ENCODE measurements at regions not wholly inside any gene's neighbourhood (a gene's known extent, or its start where the extent isn't known, plus 50 kb on each side); places are given as distances from the start of the nearest gene placed in this dataset.

- no peak for DNase-seq
These were observed 139.9 kb upstream of the KCNMB2 start for GRCh38 chr3:178396318-178396717.

GRCh38 chr3:178397202-178397601 lies 139.0 kb upstream of the KCNMB2 start:
- no peak for DNase-seq

- no peak for DNase-seq
These were observed 138.4 kb upstream of the KCNMB2 start for GRCh38 chr3:178397836-178398235.

- no peak for DNase-seq
These were observed 131.3 kb upstream of the KCNMB2 start for GRCh38 chr3:178404961-178405360.

GRCh38 chr3:178405531-178405930 lies 130.7 kb upstream of the KCNMB2 start:
- no peak for DNase-seq

- no peak for DNase-seq
These were observed 130.0 kb upstream of the KCNMB2 start for GRCh38 chr3:178406206-178406605.

GRCh38 chr3:178415384-178415783 lies 120.9 kb upstream of the KCNMB2 start:
- DNase-seq: no peak

GRCh38 chr3:178417736-178418135 lies 118.5 kb upstream of the KCNMB2 start:
- DNase-seq: no peak

GRCh38 chr3:178419071-178419470 lies 117.2 kb upstream of the KCNMB2 start:
- no peak for DNase-seq

- no peak for DNase-seq
These were observed 116.2 kb upstream of the KCNMB2 start for GRCh38 chr3:178420033-178420432.

- DNase-seq: no peak
These were observed 115.2 kb upstream of the KCNMB2 start for GRCh38 chr3:178421069-178421468.

- no peak for DNase-seq
These were observed 113.8 kb upstream of the KCNMB2 start for GRCh38 chr3:178422406-178422805.

- no peak for DNase-seq
These were observed 108.2 kb upstream of the KCNMB2 start for GRCh38 chr3:178428037-178428436.

- DNase-seq: no peak
These were observed 101.9 kb upstream of the KCNMB2 start for GRCh38 chr3:178434206-178434805.

- no peak for DNase-seq
These were observed 100.7 kb upstream of the KCNMB2 start for GRCh38 chr3:178435575-178435974.

GRCh38 chr3:178436773-178437172 lies 99.5 kb upstream of the KCNMB2 start:
- no peak for DNase-seq

- no peak for DNase-seq
These were observed 99.0 kb upstream of the KCNMB2 start for GRCh38 chr3:178437236-178437635.

- DNase-seq: no peak
These were observed 96.7 kb upstream of the KCNMB2 start for GRCh38 chr3:178439504-178439903.

GRCh38 chr3:178440043-178440442 lies 96.2 kb upstream of the KCNMB2 start:
- no peak for DNase-seq

- DNase-seq: no peak
These were observed 92.6 kb upstream of the KCNMB2 start for GRCh38 chr3:178443634-178444033.

GRCh38 chr3:178445139-178445538 lies 91.1 kb upstream of the KCNMB2 start:
- no peak for DNase-seq

GRCh38 chr3:178446059-178446458 lies 90.2 kb upstream of the KCNMB2 start:
- no peak for DNase-seq

GRCh38 chr3:178450476-178450875 lies 85.8 kb upstream of the KCNMB2 start:
- DNase-seq: no peak

GRCh38 chr3:178451799-178452198 lies 84.4 kb upstream of the KCNMB2 start:
- no peak for DNase-seq

- no peak for DNase-seq
These were observed 81.5 kb upstream of the KCNMB2 start for GRCh38 chr3:178454726-178455125.

GRCh38 chr3:178455226-178455625 lies 81.0 kb upstream of the KCNMB2 start:
- DNase-seq: no peak

Data from retina (tissue), 1 donor.